ENCODE measurements at regions not wholly inside any gene's neighbourhood (a gene's known extent, or its start where the extent isn't known, plus 50 kb on each side); places are given as distances from the start of the nearest gene placed in this dataset.

DNA sequence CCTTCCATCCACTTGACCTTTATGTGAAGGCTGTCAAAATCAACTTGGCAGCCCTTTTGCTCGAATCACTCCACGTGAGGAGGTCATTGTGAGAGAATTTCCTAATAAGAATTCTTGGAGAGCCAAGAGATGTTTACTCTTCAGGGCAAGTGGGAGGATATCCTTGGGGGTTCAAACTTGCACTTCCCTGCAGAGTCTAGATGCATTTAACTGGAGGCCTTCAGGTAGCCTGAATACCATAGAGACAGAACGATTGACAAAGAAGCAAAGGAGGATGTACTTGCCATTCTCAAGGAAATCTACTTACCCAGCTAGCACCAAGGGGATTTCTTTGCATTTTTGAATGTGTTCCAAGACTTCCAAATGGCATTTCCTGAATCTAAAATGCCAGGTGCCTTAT is 1702.6 kb upstream of the FLRT2 start:
- TF ChIP-seq, protein P1, sequence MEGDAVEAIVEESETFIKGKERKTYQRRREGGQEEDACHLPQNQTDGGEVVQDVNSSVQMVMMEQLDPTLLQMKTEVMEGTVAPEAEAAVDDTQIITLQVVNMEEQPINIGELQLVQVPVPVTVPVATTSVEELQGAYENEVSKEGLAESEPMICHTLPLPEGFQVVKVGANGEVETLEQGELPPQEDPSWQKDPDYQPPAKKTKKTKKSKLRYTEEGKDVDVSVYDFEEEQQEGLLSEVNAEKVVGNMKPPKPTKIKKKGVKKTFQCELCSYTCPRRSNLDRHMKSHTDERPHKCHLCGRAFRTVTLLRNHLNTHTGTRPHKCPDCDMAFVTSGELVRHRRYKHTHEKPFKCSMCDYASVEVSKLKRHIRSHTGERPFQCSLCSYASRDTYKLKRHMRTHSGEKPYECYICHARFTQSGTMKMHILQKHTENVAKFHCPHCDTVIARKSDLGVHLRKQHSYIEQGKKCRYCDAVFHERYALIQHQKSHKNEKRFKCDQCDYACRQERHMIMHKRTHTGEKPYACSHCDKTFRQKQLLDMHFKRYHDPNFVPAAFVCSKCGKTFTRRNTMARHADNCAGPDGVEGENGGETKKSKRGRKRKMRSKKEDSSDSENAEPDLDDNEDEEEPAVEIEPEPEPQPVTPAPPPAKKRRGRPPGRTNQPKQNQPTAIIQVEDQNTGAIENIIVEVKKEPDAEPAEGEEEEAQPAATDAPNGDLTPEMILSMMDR (IDR thresholded peaks at IDR 0.05), result no peak
- no peak for TF ChIP-seq POLR2A (IDR thresholded peaks at IDR 0.05)
